ENCODE measurements at regions not wholly inside any gene's neighbourhood (a gene's known extent, or its start where the extent isn't known, plus 50 kb on each side); places are given as distances from the start of the nearest gene placed in this dataset.

DNA sequence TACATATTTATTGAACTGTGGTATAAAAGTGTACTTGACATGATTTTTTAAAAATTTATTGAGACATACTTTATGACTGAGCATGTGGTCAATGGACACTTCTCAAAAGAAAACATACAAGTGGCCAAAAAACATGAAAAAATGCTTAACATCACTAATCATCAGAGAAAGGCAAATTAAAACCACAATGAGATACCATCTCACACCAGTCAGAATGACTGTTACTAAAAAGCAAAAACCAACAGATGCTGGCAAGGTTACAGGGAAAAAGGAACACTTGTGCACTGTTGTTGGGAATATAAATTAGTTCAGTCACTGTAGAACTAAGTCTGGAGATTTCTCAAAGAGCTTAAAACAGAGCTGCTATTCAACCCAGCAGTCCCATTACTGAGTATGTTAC, 1177.6 kb downstream of the GALC start:
- TF ChIP-seq, protein P1, sequence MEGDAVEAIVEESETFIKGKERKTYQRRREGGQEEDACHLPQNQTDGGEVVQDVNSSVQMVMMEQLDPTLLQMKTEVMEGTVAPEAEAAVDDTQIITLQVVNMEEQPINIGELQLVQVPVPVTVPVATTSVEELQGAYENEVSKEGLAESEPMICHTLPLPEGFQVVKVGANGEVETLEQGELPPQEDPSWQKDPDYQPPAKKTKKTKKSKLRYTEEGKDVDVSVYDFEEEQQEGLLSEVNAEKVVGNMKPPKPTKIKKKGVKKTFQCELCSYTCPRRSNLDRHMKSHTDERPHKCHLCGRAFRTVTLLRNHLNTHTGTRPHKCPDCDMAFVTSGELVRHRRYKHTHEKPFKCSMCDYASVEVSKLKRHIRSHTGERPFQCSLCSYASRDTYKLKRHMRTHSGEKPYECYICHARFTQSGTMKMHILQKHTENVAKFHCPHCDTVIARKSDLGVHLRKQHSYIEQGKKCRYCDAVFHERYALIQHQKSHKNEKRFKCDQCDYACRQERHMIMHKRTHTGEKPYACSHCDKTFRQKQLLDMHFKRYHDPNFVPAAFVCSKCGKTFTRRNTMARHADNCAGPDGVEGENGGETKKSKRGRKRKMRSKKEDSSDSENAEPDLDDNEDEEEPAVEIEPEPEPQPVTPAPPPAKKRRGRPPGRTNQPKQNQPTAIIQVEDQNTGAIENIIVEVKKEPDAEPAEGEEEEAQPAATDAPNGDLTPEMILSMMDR (IDR thresholded peaks at IDR 0.05) = no peak
- no peak for TF ChIP-seq POLR2A (IDR thresholded peaks at IDR 0.05)

All from esophagus squamous epithelium (tissue), 4 donors.